HG02884 (cell line): ENCODE measurements at regions not wholly inside any gene's neighbourhood (a gene's known extent, or its start where the extent isn't known, plus 50 kb on each side); places are given as distances from the start of the nearest gene placed in this dataset.

Experiments
- ATAC-seq: cut with Tn5 transposase; IDR thresholded peaks from one replicate; pipeline ENCODE4 v1.9.1; 2021; ENCODE audit warnings: mild to moderate bottlenecking, moderate library complexity; ENCODE audit not compliant: unreplicated experiment

DNA sequence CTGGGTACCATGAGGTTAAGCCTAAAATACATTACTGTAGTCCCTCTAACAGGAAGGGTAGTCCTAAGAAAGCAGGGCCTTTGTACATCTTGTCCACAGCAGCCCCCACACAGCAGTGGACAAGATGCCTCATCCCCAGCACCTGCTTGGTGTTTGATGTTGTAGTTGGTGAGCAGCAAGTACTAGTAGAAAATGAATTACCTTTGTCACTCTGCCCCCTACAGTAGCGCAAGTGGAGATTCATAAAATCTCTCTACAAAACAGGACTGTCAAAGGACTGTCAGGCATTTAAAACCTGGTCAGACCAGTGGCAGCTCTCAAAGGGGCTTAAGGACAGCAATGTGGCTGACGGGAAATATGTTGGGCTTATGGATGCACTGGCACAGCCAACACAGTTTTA is 122.5 kb downstream of the TMEM174 start:
- ATAC-seq: no peak

GRCh38 chr5:73292816-73293459 is 119.9 kb downstream of the TMEM174 start:
- ATAC-seq: no peak

GRCh38 chr5:73291873-73292272 is 118.9 kb downstream of the TMEM174 start:
- no peak for ATAC-seq

- no peak for ATAC-seq
Observed at GRCh38 chr5:73290242-73290641, 117.2 kb downstream of the TMEM174 start.

DNA sequence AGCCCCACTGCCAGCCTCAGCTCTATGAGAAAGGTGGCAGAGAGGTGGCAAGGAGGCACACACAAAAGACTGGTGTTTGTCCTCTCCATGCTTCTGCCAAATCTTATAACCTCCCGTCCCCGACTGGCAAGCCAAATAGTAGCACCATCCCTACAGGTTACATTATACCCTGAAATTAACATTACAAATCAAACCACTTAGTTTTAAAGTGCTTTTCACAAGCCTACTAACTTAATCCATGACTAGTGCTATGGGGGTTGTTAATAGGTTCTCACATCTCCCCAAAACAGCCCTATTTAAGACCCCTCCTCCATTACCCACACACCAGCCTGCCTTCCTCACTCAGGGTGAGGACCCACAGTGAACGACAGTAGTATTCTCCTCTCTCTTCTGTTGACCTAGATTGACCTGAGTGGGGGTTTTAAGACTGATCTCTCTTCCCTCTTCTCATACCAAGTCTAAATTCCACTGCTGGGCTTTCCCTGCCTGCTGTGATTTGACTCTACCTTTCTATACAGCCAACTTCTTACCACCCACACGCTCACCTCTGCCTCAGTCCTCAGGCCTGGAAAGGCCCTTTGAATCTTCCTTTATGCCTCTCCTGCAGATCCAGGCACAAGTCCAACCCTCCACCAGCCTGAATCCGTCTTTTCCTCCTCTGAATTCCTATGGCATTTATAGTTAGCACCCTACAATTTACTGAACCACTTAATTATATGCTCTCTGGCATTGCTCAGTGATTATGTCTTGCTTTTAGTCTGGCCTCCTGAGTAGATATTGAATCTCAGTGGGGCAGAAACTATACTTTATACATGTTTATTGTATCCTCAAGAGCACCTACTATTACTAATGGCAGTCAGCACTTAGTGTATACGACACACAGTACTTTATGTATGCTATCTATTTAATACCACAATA is 116.1 kb downstream of the TMEM174 start:
- no peak for ATAC-seq

DNA sequence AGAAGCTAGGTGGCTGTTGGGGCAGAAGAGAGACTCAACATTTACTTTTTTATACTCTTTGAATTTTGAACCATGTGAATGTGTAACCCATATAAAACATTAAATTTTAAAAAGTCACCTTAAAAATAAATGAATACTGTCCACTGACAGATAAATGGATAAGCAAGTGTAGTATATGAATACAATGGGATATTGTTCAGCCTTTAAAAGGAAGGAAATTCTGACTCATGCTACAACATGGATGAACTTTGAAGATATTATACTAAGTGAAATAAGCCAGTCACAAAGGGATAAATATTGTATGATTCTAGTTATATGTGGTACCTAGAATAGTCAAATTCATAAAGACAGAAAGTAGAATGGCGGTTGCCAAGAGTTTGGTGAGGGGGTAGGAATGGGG is 113.9 kb downstream of the TMEM174 start:
- no peak for ATAC-seq

DNA sequence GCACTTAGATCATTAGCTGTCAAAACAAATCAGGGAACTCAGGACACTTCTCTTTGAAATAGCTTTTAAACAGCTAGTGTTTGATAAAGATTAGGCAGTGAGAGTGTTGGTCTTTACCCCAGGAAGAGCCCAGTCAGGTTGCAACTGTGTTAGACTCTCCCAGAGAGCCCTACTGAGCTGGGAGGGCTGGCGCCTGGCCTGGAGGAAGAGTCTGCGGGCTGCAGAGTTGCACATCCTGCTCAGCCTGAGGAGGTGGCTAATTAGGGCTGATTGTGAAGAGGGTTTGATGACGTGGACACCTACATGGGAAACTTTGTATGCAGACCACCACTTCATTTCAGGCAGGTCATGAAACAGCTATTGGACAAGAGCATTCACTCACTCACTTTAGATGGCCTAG is 112.0 kb downstream of the TMEM174 start:
- ATAC-seq: no peak

GRCh38 chr5:73284220-73284795 is 111.3 kb downstream of the TMEM174 start:
- ATAC-seq: no peak

- no peak for ATAC-seq
Observed at GRCh38 chr5:73282923-73283322, 109.9 kb downstream of the TMEM174 start.

- no peak for ATAC-seq
Observed at GRCh38 chr5:73282383-73282782, 109.4 kb downstream of the TMEM174 start.

- ATAC-seq: no peak
Observed at GRCh38 chr5:73280821-73281746, 108.1 kb downstream of the TMEM174 start.

DNA sequence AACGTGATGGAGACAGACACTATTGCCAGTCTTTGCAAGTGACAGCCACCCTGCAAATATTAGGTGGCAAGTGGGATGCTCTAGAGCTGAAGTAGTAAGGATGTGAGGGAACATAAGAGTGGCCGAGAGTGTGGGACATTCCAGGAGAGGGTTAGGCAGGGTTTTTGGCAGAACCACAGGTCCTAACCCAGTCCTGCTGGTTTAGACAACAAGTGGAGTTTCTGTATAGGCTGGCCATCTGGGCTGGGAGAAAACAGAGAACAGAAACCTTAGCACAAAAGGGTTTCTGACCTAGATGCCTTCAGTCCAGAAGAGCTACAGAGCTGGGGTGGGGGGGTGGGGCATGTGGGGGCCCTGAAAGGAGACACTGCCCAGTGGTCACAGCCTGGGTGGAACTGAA is 107.4 kb downstream of the TMEM174 start:
- ATAC-seq: no peak

DNA sequence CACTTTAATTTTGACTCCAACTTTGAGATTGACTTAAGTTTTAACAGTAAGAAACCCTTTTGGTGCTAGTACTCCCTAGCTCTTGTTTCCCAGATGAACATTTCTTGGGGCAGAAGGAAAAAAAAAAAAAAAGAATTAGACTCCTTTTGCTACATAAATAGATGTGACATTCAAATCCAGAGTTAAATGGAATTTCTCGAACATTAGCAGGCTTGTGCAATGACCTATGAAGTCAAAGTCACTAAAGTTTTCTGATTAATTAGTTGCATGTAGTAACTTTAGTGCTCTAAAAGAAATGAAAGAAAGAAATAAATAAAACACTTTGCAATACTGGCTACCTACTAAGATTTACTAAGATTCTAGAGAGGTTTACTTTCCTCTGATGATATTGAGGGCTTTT is 106.8 kb downstream of the TMEM174 start:
- ATAC-seq: no peak

GRCh38 chr5:73278693-73279092 is 105.7 kb downstream of the TMEM174 start:
- ATAC-seq: no peak

DNA sequence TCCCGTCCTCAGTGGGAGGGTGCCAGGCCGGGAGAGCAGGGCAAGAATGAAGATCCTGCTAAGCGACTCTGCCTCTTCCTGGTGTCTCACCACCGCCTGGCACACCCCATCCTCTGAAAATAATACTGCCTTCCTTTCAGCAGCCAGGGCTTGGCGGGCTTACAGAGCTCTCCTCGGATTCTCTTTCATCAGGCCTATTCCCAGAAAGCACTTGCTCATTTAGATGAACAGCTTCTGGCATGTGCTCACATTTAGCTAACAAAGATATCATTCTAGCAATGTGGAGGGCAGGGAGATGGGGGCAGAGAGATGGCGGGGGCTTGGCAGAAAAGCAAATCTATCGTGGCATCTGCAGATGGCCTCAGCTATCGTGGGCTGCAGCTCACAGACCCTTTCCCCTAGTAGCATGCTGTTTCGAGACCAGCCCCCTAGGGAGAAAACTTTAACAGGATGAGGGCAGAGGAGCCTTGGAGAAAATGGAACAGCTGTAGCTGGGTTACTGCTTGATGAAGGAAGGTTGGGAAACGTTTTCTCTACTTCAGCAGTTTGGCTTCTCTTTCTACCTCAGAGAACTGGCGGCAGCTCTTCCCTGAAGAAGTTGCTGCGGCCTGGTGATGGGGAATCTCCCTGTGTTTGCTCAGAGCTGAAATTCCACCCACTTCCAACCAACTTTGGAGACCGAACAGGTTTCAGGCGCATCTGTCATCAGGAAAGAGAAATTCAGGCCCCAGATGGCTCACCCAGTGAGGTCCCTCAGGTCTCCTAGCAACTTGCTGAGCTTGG is 102.1 kb downstream of the TMEM174 start:
- no peak for ATAC-seq

- no peak for ATAC-seq
Observed at GRCh38 chr5:73274121-73274520, 101.1 kb downstream of the TMEM174 start.

GRCh38 chr5:73273379-73274050 is 100.5 kb downstream of the TMEM174 start:
- no peak for ATAC-seq

- ATAC-seq: no peak
Observed at GRCh38 chr5:73272351-73272750, 99.4 kb downstream of the TMEM174 start.

- ATAC-seq: no peak
Observed at GRCh38 chr5:73268826-73269225, 95.8 kb downstream of the TMEM174 start.
